Keratinocyte (primary cell): ENCODE measurements at regions not wholly inside any gene's neighbourhood (a gene's known extent, or its start where the extent isn't known, plus 50 kb on each side); places are given as distances from the start of the nearest gene placed in this dataset.

Experiments
- DNase-seq: peaks from one replicate; pipeline ENCODE4 v3.0.0-alpha.2; 2011; ENCODE audit warnings: low read depth, missing footprints, low spot score
- FAIRE-seq: peaks from 2 replicates; lab custom pipeline; 2011; peaks lifted over from hg19 to GRCh38; lab: Jason Lieb, UNC
- H2AFZ ChIP-seq: 2 replicates; pipeline ENCODE4 v1.6.0; 2012; ENCODE audit warnings: low read length, control low read depth, inconsistent platforms; ENCODE audit not compliant: control insufficient read depth
- H3K27ac ChIP-seq: 2 replicates; pipeline ENCODE4 v1.5.1; 2011; ENCODE audit warnings: low read length; ENCODE audit not compliant: control insufficient read depth, insufficient read depth
- H3K27me3 ChIP-seq: 3 replicates; pipeline ENCODE4 v1.6.0; 2011; ENCODE audit warnings: low read length; ENCODE audit not compliant: control insufficient read depth, insufficient read depth; ENCODE audit errors: extremely low read depth
- H3K36me3 ChIP-seq, 2 experiments: 2 replicates in 1 of 2; 3 replicates in 1 of 2; pipeline ENCODE4 v1.5.1; 2011; ENCODE audit warnings: low read length in 2 of 2, mild to moderate bottlenecking in 1 of 2; ENCODE audit not compliant: control insufficient read depth in 2 of 2, insufficient read depth in 2 of 2; ENCODE audit errors: extremely low read depth in 1 of 2
- H3K4me1 ChIP-seq: 3 replicates; pipeline ENCODE4 v1.5.1; 2011; ENCODE audit warnings: low read length; ENCODE audit not compliant: control insufficient read depth, insufficient read depth; ENCODE audit errors: extremely low read depth
- H3K4me2 ChIP-seq: 3 replicates; pipeline ENCODE4 v1.6.0; 2011; ENCODE audit warnings: low read depth, low read length; ENCODE audit not compliant: control insufficient read depth, insufficient read depth; ENCODE audit errors: extremely low read depth
- H3K4me3 ChIP-seq, 3 experiments: fragments of 200-600 bp in 1 of 3; sonication (generic) in 1 of 3; 2 replicates in 2 of 3; 3 replicates in 1 of 3; pipeline ENCODE4 v1.5.1; 2011 to 2016; ENCODE audit warnings: low read length in 3 of 3, mild to moderate bottlenecking in 3 of 3, control low read depth in 2 of 3, inconsistent platforms in 1 of 3, low read depth in 1 of 3, mixed read lengths in 1 of 3, mixed run types in 1 of 3, moderate library complexity in 1 of 3; ENCODE audit not compliant: control insufficient read depth in 2 of 3, insufficient read depth in 2 of 3; ENCODE audit errors: extremely low read depth in 1 of 3
- H3K79me2 ChIP-seq: 2 replicates; pipeline ENCODE4 v1.6.0; 2012; ENCODE audit warnings: low read length; ENCODE audit not compliant: control insufficient read depth, insufficient read depth
- H3K9ac ChIP-seq: 3 replicates; pipeline ENCODE4 v1.6.0; 2011; ENCODE audit warnings: low read length; ENCODE audit not compliant: control insufficient read depth, insufficient read depth; ENCODE audit errors: extremely low read depth
- H3K9me1 ChIP-seq: 3 replicates; pipeline ENCODE4 v1.6.0; 2011; ENCODE audit warnings: low read length; ENCODE audit not compliant: control insufficient read depth, insufficient read depth; ENCODE audit errors: extremely low read depth
- H3K9me3 ChIP-seq: 2 replicates; pipeline ENCODE4 v1.5.1; 2012; ENCODE audit warnings: low read depth, low read length; ENCODE audit not compliant: control insufficient read depth
- H4K20me1 ChIP-seq: 3 replicates; pipeline ENCODE4 v1.6.0; 2011; ENCODE audit warnings: low read length; ENCODE audit not compliant: control insufficient read depth, insufficient read depth; ENCODE audit errors: extremely low read depth
- EZH2 ChIP-seq: IDR thresholded peaks from one replicate; pipeline ENCODE4 v1.6.1; 2012; ENCODE audit warnings: inconsistent platforms, mild to moderate bottlenecking, low read length, moderate library complexity
- dilution Hi-C: fragments of 300-500 bp; cut with MboI; formaldehyde crosslinking; loops from one replicate; pipeline ENCODE4 v1.7.0; 2020; ENCODE audit warnings: low sequenced_read_pairs; ENCODE audit not compliant: extremely low pct_ligation_motif_present
- TF ChIP-seq, protein P1 (sequence below), 3 experiments: IDR thresholded peaks in 1 of 3; conservative IDR thresholded peaks in 1 of 3; optimal IDR thresholded peaks in 1 of 3; 2 replicates in 2 of 3; 3 replicates in 1 of 3; pipeline versions ENCODE3 to v1.5.1; 2011; ENCODE audit warnings: low read length in 3 of 3, mild to moderate bottlenecking in 3 of 3, moderate library complexity in 2 of 3, control low read depth in 1 of 3, inconsistent platforms in 1 of 3; ENCODE audit not compliant: insufficient read depth in 2 of 3; ENCODE audit errors: extremely low read depth in 1 of 3

DNA sequence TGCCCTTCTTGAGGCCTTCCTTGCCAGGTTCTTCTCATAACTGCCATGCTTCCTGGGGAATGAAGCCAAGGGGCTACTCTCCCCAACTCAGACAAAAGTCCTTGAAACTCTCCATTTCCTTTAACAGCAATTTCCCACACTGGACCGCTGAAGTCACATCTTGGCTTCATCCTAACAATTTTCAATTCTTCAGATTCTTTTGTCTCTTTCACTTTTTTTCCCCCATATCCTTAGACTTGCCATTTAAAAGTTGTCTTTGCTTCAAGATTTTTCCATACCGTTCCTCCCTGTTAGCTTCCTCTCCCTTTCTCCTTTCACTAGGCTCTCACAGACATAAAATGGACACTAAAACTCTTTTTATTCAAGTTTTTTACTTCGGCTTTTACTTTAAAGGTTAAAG lies 93.1 kb upstream of the ITGA1 start:
- Histone ChIP-seq H3K4me1 (no peaks in the 10 kb centered on the region), H3K9me3 (no peaks in the 10 kb centered on the region), H4K20me1 (no peaks in the 10 kb centered on the region), H3K27ac (no peak overlapping the region), H3K4me3 (no peak overlapping the region), H3K4me2 (no peak overlapping the region), H2AFZ (no peak overlapping the region), H3K9me1 (no peaks in the 10 kb centered on the region), H3K27me3 (no peaks in the 10 kb centered on the region), H3K79me2 (no peaks in the 10 kb centered on the region), H3K36me3 (no peaks in the 10 kb centered on the region), H3K9ac (no peak overlapping the region)
- FAIRE-seq = no peak
- no peak for DNase-seq
- dilution Hi-C loops = loop anchor here (25.0 kb wide), 1 partner anchor 218 kb away; no protein-coding TSS in a partner anchor
- TF ChIP-seq, protein P1, sequence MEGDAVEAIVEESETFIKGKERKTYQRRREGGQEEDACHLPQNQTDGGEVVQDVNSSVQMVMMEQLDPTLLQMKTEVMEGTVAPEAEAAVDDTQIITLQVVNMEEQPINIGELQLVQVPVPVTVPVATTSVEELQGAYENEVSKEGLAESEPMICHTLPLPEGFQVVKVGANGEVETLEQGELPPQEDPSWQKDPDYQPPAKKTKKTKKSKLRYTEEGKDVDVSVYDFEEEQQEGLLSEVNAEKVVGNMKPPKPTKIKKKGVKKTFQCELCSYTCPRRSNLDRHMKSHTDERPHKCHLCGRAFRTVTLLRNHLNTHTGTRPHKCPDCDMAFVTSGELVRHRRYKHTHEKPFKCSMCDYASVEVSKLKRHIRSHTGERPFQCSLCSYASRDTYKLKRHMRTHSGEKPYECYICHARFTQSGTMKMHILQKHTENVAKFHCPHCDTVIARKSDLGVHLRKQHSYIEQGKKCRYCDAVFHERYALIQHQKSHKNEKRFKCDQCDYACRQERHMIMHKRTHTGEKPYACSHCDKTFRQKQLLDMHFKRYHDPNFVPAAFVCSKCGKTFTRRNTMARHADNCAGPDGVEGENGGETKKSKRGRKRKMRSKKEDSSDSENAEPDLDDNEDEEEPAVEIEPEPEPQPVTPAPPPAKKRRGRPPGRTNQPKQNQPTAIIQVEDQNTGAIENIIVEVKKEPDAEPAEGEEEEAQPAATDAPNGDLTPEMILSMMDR (optimal IDR thresholded peaks at IDR 0.05 in 1 of 3, IDR thresholded peaks at IDR 0.05 in 1 of 3, conservative IDR thresholded peaks at IDR 0.05 in 1 of 3; ENCODE audit: extremely low read depth in 1 of 3, insufficient read depth in 2 of 3, low read length in 3 of 3) = no peak
- no peak for TF ChIP-seq EZH2

GRCh38 chr5:52702877-52703276 lies 84.8 kb upstream of the ITGA1 start:
- Histone ChIP-seq H3K9ac (no peak overlapping the region), H3K4me3 (no peak overlapping the region), H4K20me1 (no peaks in the 10 kb centered on the region), H3K27ac (no peak overlapping the region), H3K27me3 (no peaks in the 10 kb centered on the region), H3K9me3 (no peaks in the 10 kb centered on the region), H3K4me1 (peaks cover 7% of the 10 kb centered on the region), H3K9me1 (no peaks in the 10 kb centered on the region), H3K79me2 (no peaks in the 10 kb centered on the region), H2AFZ (no peak overlapping the region), H3K4me2 (no peak overlapping the region), H3K36me3 (no peaks in the 10 kb centered on the region)
- DNase-seq = no peak
- dilution Hi-C loops = no loop called here
- TF ChIP-seq EZH2 = no peak
- FAIRE-seq = no peak

DNA sequence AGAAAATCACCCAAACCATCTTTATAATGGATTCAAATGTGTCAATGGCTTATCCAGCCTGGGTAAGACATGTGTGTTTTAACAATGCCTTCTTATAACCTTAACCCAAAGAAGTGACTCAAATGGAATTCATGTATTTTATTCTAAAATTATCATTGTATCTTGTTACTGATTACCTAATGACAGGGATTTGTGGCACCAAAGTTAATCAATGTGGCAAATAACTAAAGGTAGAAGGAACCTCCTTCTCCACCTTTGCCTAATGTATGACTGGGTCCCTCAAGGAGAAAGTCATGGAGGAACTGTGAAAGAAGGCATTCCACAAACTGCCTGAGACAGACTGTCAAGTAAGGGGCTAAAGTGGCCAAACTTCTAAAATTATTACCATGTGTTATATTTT lies 84.4 kb upstream of the ITGA1 start:
- no peak for TF ChIP-seq EZH2
- TF ChIP-seq, protein P1 (optimal IDR thresholded peaks at IDR 0.05 in 1 of 3, IDR thresholded peaks at IDR 0.05 in 1 of 3, conservative IDR thresholded peaks at IDR 0.05 in 1 of 3; ENCODE audit: extremely low read depth in 1 of 3, insufficient read depth in 2 of 3, low read length in 3 of 3) = no peak
- FAIRE-seq = no peak

More for the DNA sequence above, 84.4 kb upstream of the ITGA1 start:
- Histone ChIP-seq H3K9me1 (no peaks in the 10 kb centered on the region), H4K20me1 (no peaks in the 10 kb centered on the region), H3K9me3 (no peaks in the 10 kb centered on the region), H3K4me2 (no peak overlapping the region), H3K4me3 (no peak overlapping the region), H3K4me1 (peaks cover 7% of the 10 kb centered on the region), H3K9ac (no peak overlapping the region), H3K27me3 (no peaks in the 10 kb centered on the region), H3K36me3 (no peaks in the 10 kb centered on the region), H3K79me2 (no peaks in the 10 kb centered on the region), H2AFZ (no peak overlapping the region), H3K27ac (no peak overlapping the region)
- dilution Hi-C loops = no loop called here
- no peak for DNase-seq
